K562 (cell line): ENCODE measurements at regions not wholly inside any gene's neighbourhood (a gene's known extent, or its start where the extent isn't known, plus 50 kb on each side); places are given as distances from the start of the nearest gene placed in this dataset.

Experiments used
- ATAC-seq: fragments of 200-7000 bp; cut with Tn5 transposase; 3 replicates; pipeline ENCODE4 v1.9.1; 2020; ENCODE audit warnings: moderate library complexity
- BruUV-seq: library from RNA; stranded (reverse); fragments of 400-500 nt; replicated peaks from 2 replicates; lab custom pipeline; 2021; lab: Mats Ljungman, UMichigan
- CTCF ChIA-PET: fragments of 300-600 bp; formaldehyde crosslinking; extraction: SDS; loops from one replicate; lab custom pipeline; 2021; ENCODE audit warnings: low intra/inter-chr PET ratio; lab: Yijun Ruan, JAX
- POLR2A ChIA-PET: fragments of 300-600, 350-650 bp; sonication (Branson Sonifier 250); formaldehyde crosslinking; extraction: SDS; loops from one replicate; lab custom pipeline; 2021; ENCODE audit warnings: antibody characterized with exemption, inconsistent platforms; lab: Yijun Ruan, JAX
- DNase-seq, 4 experiments: peaks; one replicate each; pipeline versions ENCODE4 v3.0.0 to v3.0.0-alpha.2; 2011 to 2018; ENCODE audit warnings: low spot score in 3 of 4, mixed read lengths in 3 of 4; ENCODE audit errors: extremely low read depth in 1 of 4
- FAIRE-seq: peaks from 2 replicates; lab custom pipeline; 2011; peaks lifted over from hg19 to GRCh38; lab: Jason Lieb, UNC
- H2AFZ ChIP-seq: 2 replicates; pipeline ENCODE4 v1.6.0; 2011; ENCODE audit warnings: low read depth, low read length, control low read depth, inconsistent platforms
- H3K27ac ChIP-seq: fragments of 200-600 bp; 3 replicates; pipeline ENCODE4 v1.8.0; 2011; ENCODE audit warnings: low read depth, mild to moderate bottlenecking, control low read depth, inconsistent platforms, low read length, moderate library complexity, mixed read lengths; ENCODE audit errors: extremely low read depth
- H3K27me3 ChIP-seq, 2 experiments: fragments of 300-600 bp in 1 of 2; 2 replicates in 1 of 2; 3 replicates in 1 of 2; pipeline versions ENCODE4 v1.6.0 to v1.8.0; 2011; ENCODE audit warnings: inconsistent platforms in 2 of 2, low read length in 2 of 2, mild to moderate bottlenecking in 1 of 2, mixed read lengths in 1 of 2, moderate library complexity in 1 of 2; ENCODE audit not compliant: control insufficient read depth in 2 of 2, insufficient read depth in 2 of 2
- H3K36me3 ChIP-seq: fragments of 300-600 bp; 3 replicates; pipeline ENCODE4 v1.8.0; 2011; ENCODE audit warnings: mild to moderate bottlenecking, low read length, inconsistent platforms; ENCODE audit not compliant: control insufficient read depth, insufficient read depth
- H3K4me1 ChIP-seq, 2 experiments: fragments of 200-600 bp in 1 of 2; replicated peaks in 1 of 2; 2 replicates in 1 of 2; 3 replicates in 1 of 2; pipeline versions ENCODE4 v1.5.1 to v1.8.0; 2011; ENCODE audit warnings: inconsistent platforms in 2 of 2, low read length in 2 of 2, mild to moderate bottlenecking in 1 of 2, mixed read lengths in 1 of 2, moderate library complexity in 1 of 2; ENCODE audit not compliant: control insufficient read depth in 2 of 2, insufficient read depth in 2 of 2
- H3K4me2 ChIP-seq: 2 replicates; pipeline ENCODE4 v1.6.1; 2011; ENCODE audit warnings: low read length, control low read depth, inconsistent platforms, mixed read lengths; ENCODE audit not compliant: insufficient read depth
- H3K4me3 ChIP-seq: fragments of 200-600 bp; sonication (generic), shearing (Covaris generic); 2 replicates; pipeline ENCODE4 v1.5.1; 2016; ENCODE audit warnings: control low read depth, inconsistent platforms
- H3K79me2 ChIP-seq: fragments of 200-600 bp; 3 replicates; pipeline ENCODE4 v1.8.0; 2011; ENCODE audit warnings: low read length, inconsistent platforms; ENCODE audit not compliant: control insufficient read depth, insufficient read depth
- H3K9ac ChIP-seq, 2 experiments: 2 replicates each; pipeline versions ENCODE4 v1.6.0 to v1.6.1; 2011; ENCODE audit warnings: low read depth in 2 of 2, low read length in 2 of 2, control low read depth in 1 of 2, inconsistent platforms in 1 of 2, mild to moderate bottlenecking in 1 of 2, mixed read lengths in 1 of 2; ENCODE audit not compliant: insufficient read depth in 1 of 2
- H3K9me1 ChIP-seq: one replicate; pipeline ENCODE4 v1.6.0; 2011; ENCODE audit warnings: inconsistent platforms, mild to moderate bottlenecking, low read length, moderate library complexity; ENCODE audit not compliant: control insufficient read depth, insufficient read depth
- H3K9me3 ChIP-seq: replicated peaks from 2 replicates; pipeline ENCODE4 v1.5.1; 2011; ENCODE audit warnings: low read depth, low read length, inconsistent platforms; ENCODE audit not compliant: control insufficient read depth, insufficient read depth
- H4K20me1 ChIP-seq: replicated peaks from 2 replicates; pipeline ENCODE4 v1.6.1; 2011; ENCODE audit warnings: low read length, inconsistent platforms, mixed read lengths; ENCODE audit not compliant: control insufficient read depth, insufficient read depth
- ADNP ChIP-seq: fragments of 200-800 bp; sonication (Bioruptor generic); IDR thresholded peaks from 2 replicates; pipeline ENCODE4 v1.6.1; 2016; ENCODE audit warnings: missing genetic modification characterization, missing compliant biosample characterization
- ARHGAP35 ChIP-seq: fragments of 450-650 bp; IDR thresholded peaks from 2 replicates; pipeline ENCODE4 v1.6.1; 2018; ENCODE audit not compliant: partially characterized antibody
- ATF7 ChIP-seq: fragments of 450-650 bp; IDR thresholded peaks from 2 replicates; pipeline ENCODE4 v1.7.1; 2014; ENCODE audit warnings: mild to moderate bottlenecking, moderate library complexity
- C11orf30 ChIP-seq: fragments of 450-650 bp; IDR thresholded peaks from 2 replicates; pipeline ENCODE4 v1.6.1; 2016; ENCODE audit warnings: low read depth, mild to moderate bottlenecking
- DACH1 ChIP-seq: fragments of 450-650 bp; IDR thresholded peaks from 2 replicates; pipeline ENCODE4 v1.6.1; 2018; ENCODE audit not compliant: partially characterized antibody
- HES1 ChIP-seq: fragments of 450-650 bp; IDR thresholded peaks from 2 replicates; pipeline ENCODE4 v1.6.1; 2016; ENCODE audit warnings: low read depth, mild to moderate bottlenecking, moderate library complexity
- HMGN3 ChIP-seq: IDR thresholded peaks from 2 replicates; pipeline ENCODE4 v1.6.1; 2011; ENCODE audit warnings: borderline replicate concordance, low read depth, mild to moderate bottlenecking, mixed read lengths, low read length; ENCODE audit not compliant: insufficient read length; ENCODE audit errors: extremely low read depth
- LCOR ChIP-seq: sonication (generic); formaldehyde crosslinking; IDR thresholded peaks from 2 replicates; pipeline ENCODE4 v1.8.0; 2022; ENCODE audit warnings: mild to moderate bottlenecking, missing genetic modification reagents
- NONO ChIP-seq, 2 experiments: fragments of 200-400 bp in 1 of 2; fragments of 450-650 bp in 1 of 2; formaldehyde crosslinking in 1 of 2; IDR thresholded peaks; 2 replicates each; pipeline ENCODE4 v1.6.1; 2017; ENCODE audit warnings: low read depth in 2 of 2, mild to moderate bottlenecking in 2 of 2, moderate library complexity in 2 of 2, low read length in 1 of 2
- PHB ChIP-seq: fragments of 250-450 bp; sonication (Bioruptor Pico); IDR thresholded peaks from 2 replicates; pipeline ENCODE4 v1.5.0; 2021
- RAD21 ChIP-seq, 2 experiments: fragments of 250-450 bp in 1 of 2; fragments of 450-650 bp in 1 of 2; sonication (Bioruptor Pico) in 1 of 2; formaldehyde crosslinking in 1 of 2; IDR thresholded peaks in 1 of 2; conservative IDR thresholded peaks in 1 of 2; 2 replicates each; pipeline versions ENCODE4 v1.4.0 to v1.8.0; 2020 to 2022; ENCODE audit warnings: mild to moderate bottlenecking in 2 of 2, moderate library complexity in 1 of 2
- RBM22 ChIP-seq: fragments of 200-400 bp; formaldehyde crosslinking; IDR thresholded peaks from 2 replicates; pipeline ENCODE4 v1.6.1; 2018; ENCODE audit warnings: low read length, low read depth; ENCODE audit not compliant: poor library complexity, severe bottlenecking
- REST ChIP-seq, 2 experiments: fragments of 450-650 bp; formaldehyde crosslinking in 1 of 2; IDR thresholded peaks; 2 replicates each; pipeline versions ENCODE4 v1.4.0 to v1.6.1; 2014 to 2020; ENCODE audit warnings: mild to moderate bottlenecking in 2 of 2, borderline replicate concordance in 1 of 2, low read depth in 1 of 2
- RUNX1 ChIP-seq: sonication (generic); IDR thresholded peaks from 2 replicates; pipeline ENCODE4 v1.6.1; 2016; ENCODE audit warnings: antibody characterized with exemption, low read depth
- TBL1XR1 ChIP-seq, 2 experiments: IDR thresholded peaks; 2 replicates each; pipeline ENCODE4 v1.6.1; 2012; ENCODE audit warnings: improper control_type of control experiment in 2 of 2, low read length in 2 of 2, mild to moderate bottlenecking in 1 of 2
- TSC22D4 ChIP-seq: fragments of 450-650 bp; IDR thresholded peaks from 2 replicates; pipeline ENCODE4 v1.6.1; 2016; ENCODE audit warnings: missing genetic modification characterization, missing biosample characterization, control low read depth
- WGBS: fragments of 100-300 bp; shearing (Covaris generic); methylation state at CpG from one replicate; pipeline ENCODE4 v1.1.6; 2016; ENCODE audit warnings: low coverage, mixed read lengths; ENCODE audit not compliant: insufficient coverage; ENCODE audit errors: missing lambda C conversion rate; 5-methylcytosine and 5-hydroxymethylcytosine counted together
- in situ Hi-C: fragments of 300-500 bp; cut with MboI; formaldehyde crosslinking; loops from 4 replicates; pipeline ENCODE4 v1.15.0; 2018; ENCODE audit warnings: inconsistent platforms, mixed read lengths
- intact Hi-C: fragments of 100-400 bp; cut with micrococcal nuclease; formaldehyde crosslinking; loops from 2 replicates; pipeline ENCODE4 v1.14.2; 2022

- no peaks in the 10 kb centered on the region for H3K9me1 ChIP-seq
- no peak overlapping the region for H3K4me3 ChIP-seq
- intact Hi-C loops (no loop called here), in situ Hi-C loops (no loop called here)
- peaks cover 0 to 5% of the 10 kb centered on the region in 2 experiments; a peak in 1 of 5 replicates for H3K27me3 ChIP-seq
- H3K36me3 ChIP-seq = no peaks in the 10 kb centered on the region
- DNase-seq (no peak), FAIRE-seq (no peak), ATAC-seq (no peak)
- POLR2A ChIA-PET = interaction anchor here (0.5 kb wide), 1 partner anchor 109 kb away, joined by 3 read pairs; no protein-coding TSS in a partner anchor
- H3K79me2 ChIP-seq = no peaks in the 10 kb centered on the region
- no peaks in the 10 kb centered on the region for H3K4me1 ChIP-seq
- H3K9ac ChIP-seq = no peak overlapping the region
- BruUV-seq = no TSS peak
- H3K9me3 ChIP-seq = no peaks in the 10 kb centered on the region
- H4K20me1 ChIP-seq = no peaks in the 10 kb centered on the region; the same call in 1 of the 2 replicates
- CTCF ChIA-PET = no interaction called here
- WGBS = 0% methylated on average over 1 of the region's 5 CpGs
- H2AFZ ChIP-seq = no peak overlapping the region
- H3K27ac ChIP-seq = no peak overlapping the region
- H3K4me2 ChIP-seq = no peak overlapping the region
- TF ChIP-seq RAD21 (CRISPR knock-in tag; conservative IDR thresholded peaks at IDR 0.05 in 1 of 2, IDR thresholded peaks at IDR 0.05 in 1 of 2) = no peak
- no peak for TF ChIP-seq LCOR
- TF ChIP-seq ARHGAP35 = no peak
- TF ChIP-seq C11orf30 = no peak
- TF ChIP-seq TBL1XR1 (IDR thresholded peaks at IDR 0.05; ENCODE audit: low read length in 2 of 2) = no peak
- TF ChIP-seq RBM22 = no peak
- TF ChIP-seq TSC22D4 (tag) = no peak
- TF ChIP-seq NONO (IDR thresholded peaks at IDR 0.05; ENCODE audit: low read depth in 2 of 2, low read length in 1 of 2) = no peak
- no peak for TF ChIP-seq HES1
- TF ChIP-seq ADNP (tag) = no peak
- no peak for TF ChIP-seq REST (IDR thresholded peaks at IDR 0.05; ENCODE audit: borderline replicate concordance)
- no peak for TF ChIP-seq REST (CRISPR knock-in tag; IDR thresholded peaks at IDR 0.05; ENCODE audit: low read depth)
- no peak for TF ChIP-seq PHB (CRISPR knock-in tag)
- no peak for TF ChIP-seq ATF7
- no peak for TF ChIP-seq HMGN3
- no peak for TF ChIP-seq DACH1
- TF ChIP-seq RUNX1 = no peak
Observed at GRCh38 chr11:116267146-116267545, 505.6 kb downstream of the BUD13 start.
